Neural crest cell (in vitro differentiated cells): ENCODE measurements at regions not wholly inside any gene's neighbourhood (a gene's known extent, or its start where the extent isn't known, plus 50 kb on each side); places are given as distances from the start of the nearest gene placed in this dataset.
A peak's percentile ranks its signal among the peaks of the same experiment; 100 is the strongest.

Source experiments
- DNase-seq: peaks from one replicate; pipeline ENCODE4 v3.0.0; 2021; ENCODE audit warnings: low read depth, mixed read lengths, low spot score
- H3K27ac Mint-ChIP-seq: one replicate; pipeline ENCODE4 v1.8.0; 2021; ENCODE audit warnings: mild to moderate bottlenecking, mixed read lengths; ENCODE audit not compliant: unreplicated experiment
- H3K27me3 Mint-ChIP-seq: 2 replicates; pipeline ENCODE4 v1.8.0; 2021; ENCODE audit warnings: low read depth, mild to moderate bottlenecking, mixed read lengths
- H3K36me3 Mint-ChIP-seq: 2 replicates; pipeline ENCODE4 v1.8.0; 2021; ENCODE audit warnings: low read depth, mild to moderate bottlenecking, mixed read lengths
- H3K4me1 Mint-ChIP-seq: 2 replicates; pipeline ENCODE4 v1.8.0; 2021; ENCODE audit warnings: mixed read lengths
- H3K4me3 Mint-ChIP-seq: one replicate; pipeline ENCODE4 v1.8.0; 2021; ENCODE audit warnings: mild to moderate bottlenecking, mixed read lengths
- H3K9me3 Mint-ChIP-seq: 2 replicates; pipeline ENCODE4 v1.8.0; 2021; ENCODE audit warnings: mixed read lengths
- CTCF ChIP-seq: fragments of 200-600 bp; sonication (generic); conservative IDR thresholded peaks from 2 replicates; pipeline ENCODE4 v1.5.0; 2021; ENCODE audit warnings: antibody characterized with exemption, mild to moderate bottlenecking

GRCh38 chrX:33726281-33727160 is 405.6 kb downstream of the FAM47A start:
- Mint-ChIP-seq H3K9me3 (no peaks in the 10 kb centered on the region), H3K4me1 (peaks cover 8% of the 10 kb centered on the region), H3K4me3 (peak overlapping the region; percentile 80), H3K36me3 (no peaks in the 10 kb centered on the region), H3K27ac (no peak overlapping the region), H3K27me3 (peaks cover 52% of the 10 kb centered on the region)
- peak; percentile 3 for DNase-seq
- no peak for TF ChIP-seq CTCF

DNA sequence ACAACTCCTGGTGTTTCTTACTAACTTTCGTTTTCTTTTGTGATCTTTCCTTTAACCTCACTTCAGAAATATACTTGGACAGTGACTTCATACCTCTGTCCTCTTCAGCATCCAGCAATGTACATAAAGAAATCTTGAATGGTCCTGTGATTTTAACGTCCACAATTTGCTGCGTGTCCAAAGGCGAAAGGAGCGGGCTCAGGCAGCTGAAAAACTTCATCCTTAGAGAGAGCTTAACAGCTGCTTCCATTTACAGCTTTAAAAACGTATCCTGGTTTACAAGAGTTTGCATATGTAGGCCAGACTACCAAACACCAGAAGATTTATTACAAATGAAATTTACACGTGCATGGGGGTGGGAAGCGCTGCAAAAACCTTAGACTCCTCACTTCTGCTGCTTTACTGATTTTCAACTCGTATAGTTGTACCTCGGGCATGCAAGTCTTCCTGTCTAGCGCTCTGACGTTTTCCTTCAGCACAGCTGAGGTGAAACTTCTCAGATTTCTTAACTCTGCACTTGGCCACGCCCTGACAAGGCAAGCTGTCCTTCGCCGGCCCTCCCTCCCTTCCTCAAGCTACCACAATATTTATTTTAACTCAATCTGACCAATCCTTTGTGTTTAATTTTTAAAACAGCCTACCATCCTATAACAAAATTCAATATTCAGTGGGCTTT is 406.4 kb downstream of the FAM47A start:
- H3K27me3 Mint-ChIP-seq: peaks cover 49% of the 10 kb centered on the region
- peak overlapping the region; percentile 80 for H3K4me3 Mint-ChIP-seq
- TF ChIP-seq CTCF: no peak
- peak; percentile 11 for DNase-seq
- peaks cover 8% of the 10 kb centered on the region for H3K4me1 Mint-ChIP-seq
- no peaks in the 10 kb centered on the region for H3K36me3 Mint-ChIP-seq
- no peaks in the 10 kb centered on the region for H3K9me3 Mint-ChIP-seq
- H3K27ac Mint-ChIP-seq: no peak overlapping the region

- H3K36me3 Mint-ChIP-seq: no peaks in the 10 kb centered on the region
- H3K4me1 Mint-ChIP-seq: peaks cover 8% of the 10 kb centered on the region
- TF ChIP-seq CTCF: no peak
- H3K27me3 Mint-ChIP-seq: peaks cover 21% of the 10 kb centered on the region
- DNase-seq: no peak
- H3K27ac Mint-ChIP-seq: no peak overlapping the region
- no peak overlapping the region for H3K4me3 Mint-ChIP-seq
- H3K9me3 Mint-ChIP-seq: no peaks in the 10 kb centered on the region
Measured at GRCh38 chrX:33721927-33722326, 410.2 kb downstream of the FAM47A start.

GRCh38 chrX:33686105-33686504 is 446.0 kb downstream of the FAM47A start:
- H3K27me3 Mint-ChIP-seq: no peaks in the 10 kb centered on the region
- no peak for DNase-seq
- H3K36me3 Mint-ChIP-seq: no peaks in the 10 kb centered on the region
- peaks cover 11% of the 10 kb centered on the region for H3K9me3 Mint-ChIP-seq
- no peak for TF ChIP-seq CTCF
- H3K27ac Mint-ChIP-seq: no peak overlapping the region
- H3K4me1 Mint-ChIP-seq: peaks cover 7% of the 10 kb centered on the region
- H3K4me3 Mint-ChIP-seq: no peak overlapping the region
